ENCODE measurements at regions not wholly inside any gene's neighbourhood (a gene's known extent, or its start where the extent isn't known, plus 50 kb on each side); places are given as distances from the start of the nearest gene placed in this dataset.

DNA sequence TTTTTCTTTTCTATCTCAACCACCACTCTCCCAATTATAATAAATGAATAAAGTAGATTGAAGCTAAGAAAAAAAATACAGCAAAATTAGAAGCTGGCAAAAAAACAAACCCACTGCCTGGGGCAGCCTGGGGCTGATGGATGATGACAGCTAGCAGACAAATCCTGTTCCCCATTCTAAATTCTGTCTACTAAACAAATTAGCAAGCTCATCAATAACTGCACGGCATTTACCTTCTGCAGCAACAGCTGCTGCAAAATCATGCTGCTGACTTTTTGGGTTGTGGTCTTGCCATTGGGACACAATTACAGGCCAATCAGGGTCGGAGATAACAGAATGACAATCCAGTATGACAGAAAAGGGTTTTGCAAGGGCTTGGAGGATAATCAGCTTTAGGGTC is 443.6 kb upstream of the SOX5 start:
- TF ChIP-seq EZH2phosphoT487 (IDR thresholded peaks at IDR 0.05; ENCODE audit: borderline replicate concordance) (no peak), REST (IDR thresholded peaks at IDR 0.05; ENCODE audit: low read depth) (no peak), EZH2 (IDR thresholded peaks at IDR 0.05) (no peak), POLR2A (IDR thresholded peaks at IDR 0.05; ENCODE audit: borderline replicate concordance, extremely low read depth, insufficient read depth, insufficient read length) (no peak), POLR2AphosphoS5 (IDR thresholded peaks at IDR 0.05; ENCODE audit: low read depth, low read length) (no peak), MAX (IDR thresholded peaks at IDR 0.05) (no peak), FOSL1 (IDR thresholded peaks at IDR 0.05; ENCODE audit: low read depth) (no peak), ZFX (IDR thresholded peaks at IDR 0.05) (no peak), EGR1 (IDR thresholded peaks at IDR 0.05; ENCODE audit: low read depth) (no peak), CEBPB (IDR thresholded peaks at IDR 0.05; ENCODE audit: low read depth) (no peak), YY1 (IDR thresholded peaks at IDR 0.05; ENCODE audit: extremely low read depth, insufficient replicate concordance, low read depth, low read length) (no peak), SRF (IDR thresholded peaks at IDR 0.05; ENCODE audit: low read depth) (no peak), SP1 (IDR thresholded peaks at IDR 0.05; ENCODE audit: low read depth) (no peak)
- TF ChIP-seq, protein P1, sequence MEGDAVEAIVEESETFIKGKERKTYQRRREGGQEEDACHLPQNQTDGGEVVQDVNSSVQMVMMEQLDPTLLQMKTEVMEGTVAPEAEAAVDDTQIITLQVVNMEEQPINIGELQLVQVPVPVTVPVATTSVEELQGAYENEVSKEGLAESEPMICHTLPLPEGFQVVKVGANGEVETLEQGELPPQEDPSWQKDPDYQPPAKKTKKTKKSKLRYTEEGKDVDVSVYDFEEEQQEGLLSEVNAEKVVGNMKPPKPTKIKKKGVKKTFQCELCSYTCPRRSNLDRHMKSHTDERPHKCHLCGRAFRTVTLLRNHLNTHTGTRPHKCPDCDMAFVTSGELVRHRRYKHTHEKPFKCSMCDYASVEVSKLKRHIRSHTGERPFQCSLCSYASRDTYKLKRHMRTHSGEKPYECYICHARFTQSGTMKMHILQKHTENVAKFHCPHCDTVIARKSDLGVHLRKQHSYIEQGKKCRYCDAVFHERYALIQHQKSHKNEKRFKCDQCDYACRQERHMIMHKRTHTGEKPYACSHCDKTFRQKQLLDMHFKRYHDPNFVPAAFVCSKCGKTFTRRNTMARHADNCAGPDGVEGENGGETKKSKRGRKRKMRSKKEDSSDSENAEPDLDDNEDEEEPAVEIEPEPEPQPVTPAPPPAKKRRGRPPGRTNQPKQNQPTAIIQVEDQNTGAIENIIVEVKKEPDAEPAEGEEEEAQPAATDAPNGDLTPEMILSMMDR (IDR thresholded peaks at IDR 0.05 in 2 of 3, conservative IDR thresholded peaks at IDR 0.05 in 1 of 3; ENCODE audit: borderline replicate concordance in 1 of 3, insufficient read depth in 1 of 3, low read depth in 2 of 3, low read length in 2 of 3) = no peak

Measured in HCT116 (cell line).